ENCODE measurements at regions not wholly inside any gene's neighbourhood (a gene's known extent, or its start where the extent isn't known, plus 50 kb on each side); places are given as distances from the start of the nearest gene placed in this dataset.

DNA sequence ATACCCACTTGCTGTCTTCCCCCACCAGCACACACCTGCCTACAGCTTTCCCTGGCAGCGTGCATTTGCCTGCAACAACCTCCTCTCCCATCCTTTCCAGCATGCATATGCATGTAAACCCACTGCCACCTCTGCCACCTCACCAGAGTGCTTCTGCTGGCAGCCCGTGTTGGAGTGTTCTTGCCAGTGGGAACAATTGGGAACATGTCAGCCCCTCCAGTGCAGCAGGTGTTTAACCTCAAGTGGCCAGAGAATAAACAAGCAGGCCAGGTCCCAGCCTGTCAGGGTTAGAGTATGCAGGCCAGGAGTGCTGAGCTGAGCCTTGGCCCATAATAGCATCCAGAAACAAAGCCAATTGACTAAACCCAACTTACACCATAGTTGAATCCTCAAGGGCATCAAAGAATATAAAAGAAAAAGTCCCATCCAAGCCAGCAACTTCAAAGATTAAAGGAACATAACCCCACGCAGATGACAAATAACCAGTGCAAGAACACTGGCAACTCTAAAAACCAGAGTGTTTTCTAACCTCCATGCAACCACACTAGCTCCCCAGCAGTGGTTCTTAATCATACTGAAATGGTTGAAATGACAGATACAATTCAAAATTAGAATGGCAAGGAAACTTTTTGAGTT, 1212.1 kb upstream of the CITED2 start:
- Histone ChIP-seq H2AFZ (ENCODE audit: low read depth, low read length) (no peak overlapping the region), H3K4me3 (ENCODE audit: low read length) (no peak overlapping the region), H3K9me3 (ENCODE audit: low read length) (no peaks in the 10 kb centered on the region), H3K4me2 (ENCODE audit: low read length) (no peak overlapping the region), H3K36me3 (ENCODE audit: insufficient read depth, low read length) (no peaks in the 10 kb centered on the region), H3K9me2 (ENCODE audit: insufficient read depth, low read length) (no peaks in the 10 kb centered on the region), H3K27me3 (ENCODE audit: insufficient read depth, low read depth, low read length) (no peaks in the 10 kb centered on the region), H3K9ac (ENCODE audit: low read length) (no peak overlapping the region), H3K27ac (ENCODE audit: low read length) (no peak overlapping the region), H3K79me2 (replicated peaks; ENCODE audit: insufficient read depth, low read length) (no peaks in the 10 kb centered on the region), H4K20me1 (ENCODE audit: insufficient read depth) (no peaks in the 10 kb centered on the region), H3F3A (ENCODE audit: insufficient read depth, low read length, poor library complexity, severe bottlenecking) (no peaks in the 10 kb centered on the region)
- no peak for TF ChIP-seq MXI1 (conservative IDR thresholded peaks at IDR 0.05; ENCODE audit: poor library complexity, severe bottlenecking)
- TF ChIP-seq, protein P1, sequence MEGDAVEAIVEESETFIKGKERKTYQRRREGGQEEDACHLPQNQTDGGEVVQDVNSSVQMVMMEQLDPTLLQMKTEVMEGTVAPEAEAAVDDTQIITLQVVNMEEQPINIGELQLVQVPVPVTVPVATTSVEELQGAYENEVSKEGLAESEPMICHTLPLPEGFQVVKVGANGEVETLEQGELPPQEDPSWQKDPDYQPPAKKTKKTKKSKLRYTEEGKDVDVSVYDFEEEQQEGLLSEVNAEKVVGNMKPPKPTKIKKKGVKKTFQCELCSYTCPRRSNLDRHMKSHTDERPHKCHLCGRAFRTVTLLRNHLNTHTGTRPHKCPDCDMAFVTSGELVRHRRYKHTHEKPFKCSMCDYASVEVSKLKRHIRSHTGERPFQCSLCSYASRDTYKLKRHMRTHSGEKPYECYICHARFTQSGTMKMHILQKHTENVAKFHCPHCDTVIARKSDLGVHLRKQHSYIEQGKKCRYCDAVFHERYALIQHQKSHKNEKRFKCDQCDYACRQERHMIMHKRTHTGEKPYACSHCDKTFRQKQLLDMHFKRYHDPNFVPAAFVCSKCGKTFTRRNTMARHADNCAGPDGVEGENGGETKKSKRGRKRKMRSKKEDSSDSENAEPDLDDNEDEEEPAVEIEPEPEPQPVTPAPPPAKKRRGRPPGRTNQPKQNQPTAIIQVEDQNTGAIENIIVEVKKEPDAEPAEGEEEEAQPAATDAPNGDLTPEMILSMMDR (IDR thresholded peaks at IDR 0.05; ENCODE audit: poor library complexity, severe bottlenecking) = no peak
- no peak for TF ChIP-seq TAF1 (IDR thresholded peaks at IDR 0.05; ENCODE audit: low read depth)
- no peak for TF ChIP-seq RAD21 (conservative IDR thresholded peaks at IDR 0.05)
- no peak for TF ChIP-seq EP300 (conservative IDR thresholded peaks at IDR 0.05; ENCODE audit: poor library complexity, severe bottlenecking)
- TF ChIP-seq, protein P2, sequence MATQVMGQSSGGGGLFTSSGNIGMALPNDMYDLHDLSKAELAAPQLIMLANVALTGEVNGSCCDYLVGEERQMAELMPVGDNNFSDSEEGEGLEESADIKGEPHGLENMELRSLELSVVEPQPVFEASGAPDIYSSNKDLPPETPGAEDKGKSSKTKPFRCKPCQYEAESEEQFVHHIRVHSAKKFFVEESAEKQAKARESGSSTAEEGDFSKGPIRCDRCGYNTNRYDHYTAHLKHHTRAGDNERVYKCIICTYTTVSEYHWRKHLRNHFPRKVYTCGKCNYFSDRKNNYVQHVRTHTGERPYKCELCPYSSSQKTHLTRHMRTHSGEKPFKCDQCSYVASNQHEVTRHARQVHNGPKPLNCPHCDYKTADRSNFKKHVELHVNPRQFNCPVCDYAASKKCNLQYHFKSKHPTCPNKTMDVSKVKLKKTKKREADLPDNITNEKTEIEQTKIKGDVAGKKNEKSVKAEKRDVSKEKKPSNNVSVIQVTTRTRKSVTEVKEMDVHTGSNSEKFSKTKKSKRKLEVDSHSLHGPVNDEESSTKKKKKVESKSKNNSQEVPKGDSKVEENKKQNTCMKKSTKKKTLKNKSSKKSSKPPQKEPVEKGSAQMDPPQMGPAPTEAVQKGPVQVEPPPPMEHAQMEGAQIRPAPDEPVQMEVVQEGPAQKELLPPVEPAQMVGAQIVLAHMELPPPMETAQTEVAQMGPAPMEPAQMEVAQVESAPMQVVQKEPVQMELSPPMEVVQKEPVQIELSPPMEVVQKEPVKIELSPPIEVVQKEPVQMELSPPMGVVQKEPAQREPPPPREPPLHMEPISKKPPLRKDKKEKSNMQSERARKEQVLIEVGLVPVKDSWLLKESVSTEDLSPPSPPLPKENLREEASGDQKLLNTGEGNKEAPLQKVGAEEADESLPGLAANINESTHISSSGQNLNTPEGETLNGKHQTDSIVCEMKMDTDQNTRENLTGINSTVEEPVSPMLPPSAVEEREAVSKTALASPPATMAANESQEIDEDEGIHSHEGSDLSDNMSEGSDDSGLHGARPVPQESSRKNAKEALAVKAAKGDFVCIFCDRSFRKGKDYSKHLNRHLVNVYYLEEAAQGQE (IDR thresholded peaks at IDR 0.05; ENCODE audit: borderline replicate concordance) = no peak
- TF ChIP-seq EZH2 (IDR thresholded peaks at IDR 0.05; ENCODE audit: borderline replicate concordance, insufficient read depth, low read length, poor library complexity, severe bottlenecking) = no peak

DNA sequence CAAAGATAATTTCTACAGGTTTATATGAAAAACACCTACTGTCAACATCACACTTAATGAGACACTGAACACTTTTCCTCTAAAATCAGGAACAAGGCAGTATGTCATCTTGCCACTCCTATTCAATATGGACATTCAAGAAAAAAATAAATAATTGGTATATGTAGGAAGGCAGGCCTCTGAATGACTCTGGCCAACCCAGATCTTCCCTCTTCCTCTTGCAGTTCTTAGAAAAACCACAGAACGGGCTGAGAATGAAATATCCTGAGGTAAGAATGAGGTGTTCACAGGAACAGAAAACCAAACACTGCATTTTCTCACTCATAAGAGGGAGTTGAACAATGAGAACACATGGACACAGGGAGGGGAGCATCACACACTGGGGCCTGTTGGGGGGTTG, 1207.2 kb upstream of the CITED2 start:
- no peaks in the 10 kb centered on the region for H4K20me1 ChIP-seq (ENCODE audit: insufficient read depth)
- H2AFZ ChIP-seq (ENCODE audit: low read depth, low read length) = no peak overlapping the region
- no peak overlapping the region for H3K9ac ChIP-seq (ENCODE audit: low read length)

More for the DNA sequence above, 1207.2 kb upstream of the CITED2 start:
- Histone ChIP-seq H3K36me3 (ENCODE audit: insufficient read depth, low read length) (no peaks in the 10 kb centered on the region), H3F3A (ENCODE audit: insufficient read depth, low read length, poor library complexity, severe bottlenecking) (no peaks in the 10 kb centered on the region), H3K27ac (ENCODE audit: low read length) (no peak overlapping the region), H3K4me2 (ENCODE audit: low read length) (no peak overlapping the region), H3K27me3 (ENCODE audit: insufficient read depth, low read depth, low read length) (no peaks in the 10 kb centered on the region), H3K9me2 (ENCODE audit: insufficient read depth, low read length) (no peaks in the 10 kb centered on the region), H3K79me2 (replicated peaks; ENCODE audit: insufficient read depth, low read length) (no peaks in the 10 kb centered on the region), H3K9me3 (ENCODE audit: low read length) (no peaks in the 10 kb centered on the region), H3K4me3 (ENCODE audit: low read length) (no peak overlapping the region)
- no peak for TF ChIP-seq POLR2AphosphoS5 (IDR thresholded peaks at IDR 0.05)
- no peak for TF ChIP-seq RAD21 (conservative IDR thresholded peaks at IDR 0.05)
- TF ChIP-seq SMC3 (conservative IDR thresholded peaks at IDR 0.05; ENCODE audit: poor library complexity) = no peak
- no peak for TF ChIP-seq EP300 (conservative IDR thresholded peaks at IDR 0.05; ENCODE audit: poor library complexity, severe bottlenecking)
- TF ChIP-seq EZH2 (IDR thresholded peaks at IDR 0.05; ENCODE audit: borderline replicate concordance, insufficient read depth, low read length, poor library complexity, severe bottlenecking) = no peak
- TF ChIP-seq, protein P2 (IDR thresholded peaks at IDR 0.05; ENCODE audit: borderline replicate concordance) = no peak
- no peak for TF ChIP-seq MXI1 (conservative IDR thresholded peaks at IDR 0.05; ENCODE audit: poor library complexity, severe bottlenecking)
- TF ChIP-seq TAF1 (IDR thresholded peaks at IDR 0.05; ENCODE audit: low read depth) = no peak
- TF ChIP-seq, protein P1 (IDR thresholded peaks at IDR 0.05; ENCODE audit: poor library complexity, severe bottlenecking) = no peak

Data from neural cell (in vitro differentiated cells).